Endodermal cell (in vitro differentiated cells): ENCODE measurements at regions not wholly inside any gene's neighbourhood (a gene's known extent, or its start where the extent isn't known, plus 50 kb on each side); places are given as distances from the start of the nearest gene placed in this dataset.
A peak's percentile ranks its signal among the peaks of the same experiment; 100 is the strongest.

Experiments used
- DNase-seq: peaks from one replicate; pipeline ENCODE4 v3.0.0-alpha.2; 2017
- H3K27ac ChIP-seq: 2 replicates; pipeline ENCODE4 v1.5.1; 2013; ENCODE audit warnings: mild to moderate bottlenecking, low read depth, low read length, moderate library complexity
- H3K27me3 ChIP-seq: 2 replicates; pipeline ENCODE4 v1.6.1; 2013; ENCODE audit warnings: mild to moderate bottlenecking, low read length, moderate library complexity; ENCODE audit not compliant: insufficient read depth, control insufficient read depth, poor library complexity, severe bottlenecking
- H3K36me3 ChIP-seq: 2 replicates; pipeline ENCODE4 v1.7.0; 2013; ENCODE audit warnings: mild to moderate bottlenecking, low read length, moderate library complexity; ENCODE audit not compliant: control insufficient read depth, insufficient read depth
- H3K4me1 ChIP-seq: one replicate; pipeline ENCODE4 v1.7.0; 2013; ENCODE audit warnings: low read length; ENCODE audit not compliant: control insufficient read depth, insufficient read depth
- H3K4me3 ChIP-seq: 2 replicates; pipeline ENCODE4 v1.5.1; 2013; ENCODE audit warnings: mild to moderate bottlenecking, low read length, moderate library complexity
- H3K9ac ChIP-seq: 2 replicates; pipeline ENCODE4 v1.6.1; 2013; ENCODE audit warnings: mild to moderate bottlenecking, low read length, moderate library complexity; ENCODE audit not compliant: poor library complexity, severe bottlenecking; ENCODE audit errors: extremely low read depth
- H3K9me3 ChIP-seq: 2 replicates; pipeline ENCODE4 v1.6.1; 2013; ENCODE audit warnings: mild to moderate bottlenecking, low read length, moderate library complexity; ENCODE audit not compliant: control insufficient read depth
- H3K27ac Mint-ChIP-seq: 2 replicates; pipeline ENCODE4 v1.8.0; 2020; ENCODE audit warnings: mixed read lengths
- H3K27me3 Mint-ChIP-seq: 2 replicates; pipeline ENCODE4 v1.8.0; 2021; ENCODE audit warnings: mild to moderate bottlenecking, mixed read lengths; ENCODE audit not compliant: insufficient read depth
- H3K36me3 Mint-ChIP-seq: 2 replicates; pipeline ENCODE4 v1.8.0; 2020; ENCODE audit warnings: low read depth, mixed read lengths
- H3K4me1 Mint-ChIP-seq: 2 replicates; pipeline ENCODE4 v1.8.0; 2020; ENCODE audit warnings: mixed read lengths
- H3K4me3 Mint-ChIP-seq: 2 replicates; pipeline ENCODE4 v1.8.0; 2020; ENCODE audit warnings: mild to moderate bottlenecking, moderate library complexity, mixed read lengths
- H3K9me3 Mint-ChIP-seq: 2 replicates; pipeline ENCODE4 v1.8.0; 2020; ENCODE audit warnings: mild to moderate bottlenecking, mixed read lengths
- whole genome bisulfite sequencing, 2 experiments: methylation state at CpG; one replicate each; pipeline versions ENCODE4 v1.1.5 to v1.1.7; 2013; ENCODE audit warnings: missing lambda C conversion rate in 2 of 2, mixed read lengths in 1 of 2; ENCODE audit not compliant: insufficient coverage in 1 of 2, insufficient read length in 1 of 2; 5-methylcytosine and 5-hydroxymethylcytosine counted together
- TF ChIP-seq, protein P1 (sequence below): fragments of 200-600 bp; sonication (generic); conservative IDR thresholded peaks from 2 replicates; pipeline ENCODE4 v1.5.0; 2021; ENCODE audit warnings: antibody characterized with exemption, mild to moderate bottlenecking

DNA sequence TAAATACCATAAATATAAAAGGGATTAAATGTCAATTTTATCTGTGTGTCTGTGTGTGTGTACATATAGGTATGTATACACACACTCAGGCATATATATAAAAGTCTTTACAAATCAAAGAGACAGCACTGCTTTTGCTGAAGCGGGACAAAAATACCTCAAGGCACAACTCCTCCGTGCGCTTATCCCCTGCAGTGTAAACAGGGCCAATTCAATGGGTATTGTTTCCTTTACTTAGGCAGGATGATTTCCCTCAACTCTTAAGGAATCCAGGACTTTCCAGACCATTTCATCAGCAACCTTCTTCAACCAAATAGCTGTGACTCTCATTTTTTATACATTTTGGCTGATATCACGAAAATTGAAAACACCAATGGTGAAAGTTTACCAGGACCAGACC lies 227.7 kb downstream of the CRPPA start:
- Histone ChIP-seq H3K27ac (no peak overlapping the region), H3K9me3 (no peaks in the 10 kb centered on the region), H3K36me3 (no peaks in the 10 kb centered on the region), H3K4me3 (peak overlapping the region; percentile 31), H3K9ac (no peak overlapping the region), H3K4me1 (no peaks in the 10 kb centered on the region), H3K27me3 (no peaks in the 10 kb centered on the region)
- TF ChIP-seq, protein P1, sequence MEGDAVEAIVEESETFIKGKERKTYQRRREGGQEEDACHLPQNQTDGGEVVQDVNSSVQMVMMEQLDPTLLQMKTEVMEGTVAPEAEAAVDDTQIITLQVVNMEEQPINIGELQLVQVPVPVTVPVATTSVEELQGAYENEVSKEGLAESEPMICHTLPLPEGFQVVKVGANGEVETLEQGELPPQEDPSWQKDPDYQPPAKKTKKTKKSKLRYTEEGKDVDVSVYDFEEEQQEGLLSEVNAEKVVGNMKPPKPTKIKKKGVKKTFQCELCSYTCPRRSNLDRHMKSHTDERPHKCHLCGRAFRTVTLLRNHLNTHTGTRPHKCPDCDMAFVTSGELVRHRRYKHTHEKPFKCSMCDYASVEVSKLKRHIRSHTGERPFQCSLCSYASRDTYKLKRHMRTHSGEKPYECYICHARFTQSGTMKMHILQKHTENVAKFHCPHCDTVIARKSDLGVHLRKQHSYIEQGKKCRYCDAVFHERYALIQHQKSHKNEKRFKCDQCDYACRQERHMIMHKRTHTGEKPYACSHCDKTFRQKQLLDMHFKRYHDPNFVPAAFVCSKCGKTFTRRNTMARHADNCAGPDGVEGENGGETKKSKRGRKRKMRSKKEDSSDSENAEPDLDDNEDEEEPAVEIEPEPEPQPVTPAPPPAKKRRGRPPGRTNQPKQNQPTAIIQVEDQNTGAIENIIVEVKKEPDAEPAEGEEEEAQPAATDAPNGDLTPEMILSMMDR, result no peak
- Mint-ChIP-seq H3K4me1 (peaks cover 31% of the 10 kb centered on the region), H3K36me3 (no peaks in the 10 kb centered on the region), H3K9me3 (no peaks in the 10 kb centered on the region), H3K27me3 (no peaks in the 10 kb centered on the region), H3K4me3 (no peak overlapping the region), H3K27ac (peak overlapping the region; percentile 48)
- 59 to 60% methylated on average over 3 to 4 of the region's 4 CpGs for WGBS, 2 experiments
- no peak for DNase-seq

DNA sequence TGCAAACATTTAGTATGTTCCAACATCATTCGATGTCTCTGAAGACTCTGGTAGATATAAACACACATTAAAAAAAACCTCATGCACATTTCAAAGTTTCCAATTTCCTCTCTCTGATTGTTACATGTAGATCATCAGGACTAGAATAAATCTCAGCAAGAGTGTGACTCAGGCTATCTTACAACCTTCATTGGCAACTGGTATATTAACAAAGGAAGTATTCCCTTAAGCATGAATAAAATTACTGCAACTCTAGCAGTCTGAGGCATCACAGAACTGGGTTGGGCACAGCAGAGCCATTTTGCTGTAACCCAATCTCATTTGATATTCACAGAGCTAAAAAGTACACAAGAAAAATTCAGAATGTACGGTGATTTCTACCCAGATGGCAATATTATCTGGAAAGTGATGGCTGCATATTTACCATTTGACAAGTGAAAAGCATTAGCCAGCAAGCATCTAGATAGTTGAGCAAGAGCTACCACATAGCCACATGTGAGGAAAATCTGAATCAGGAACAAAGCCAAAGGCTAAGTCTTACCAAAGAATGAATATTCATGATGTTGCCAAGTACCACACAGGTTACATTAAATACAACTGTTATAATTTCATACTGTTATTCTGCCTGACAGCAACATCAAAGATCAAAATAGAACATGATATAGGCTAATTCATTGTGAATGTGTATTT lies 232.2 kb downstream of the CRPPA start:
- no peak for DNase-seq
- Histone ChIP-seq H3K27ac (no peak overlapping the region), H3K9me3 (no peaks in the 10 kb centered on the region), H3K4me3 (no peak overlapping the region), H3K36me3 (no peaks in the 10 kb centered on the region), H3K27me3 (no peaks in the 10 kb centered on the region), H3K4me1 (no peaks in the 10 kb centered on the region), H3K9ac (no peak overlapping the region)
- Mint-ChIP-seq H3K27ac (no peak overlapping the region), H3K9me3 (no peaks in the 10 kb centered on the region), H3K27me3 (no peaks in the 10 kb centered on the region), H3K4me1 (peaks cover 8% of the 10 kb centered on the region), H3K36me3 (no peaks in the 10 kb centered on the region), H3K4me3 (no peak overlapping the region)
- WGBS, 2 experiments, result 83 to 93% methylated on average over 2 of the region's 2 CpGs
- TF ChIP-seq, protein P1, result no peak

DNA sequence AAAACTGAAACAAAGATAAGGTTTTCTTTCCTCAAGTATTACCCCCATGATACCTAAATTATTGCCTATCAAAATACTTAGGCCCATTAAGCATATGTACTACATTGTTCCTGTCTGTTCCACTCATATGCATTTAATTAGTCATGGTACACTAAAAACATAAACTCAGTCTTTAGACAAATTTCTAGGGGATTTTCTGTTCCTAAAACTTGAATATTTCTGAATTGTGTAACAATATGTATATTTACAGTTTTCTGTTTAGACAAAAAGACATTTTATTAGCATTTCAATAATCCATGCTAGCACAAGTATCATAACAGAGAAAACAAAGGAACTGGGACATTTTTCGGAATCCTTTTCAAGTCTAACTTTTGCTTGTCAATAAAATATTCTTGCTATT lies 234.2 kb downstream of the CRPPA start:
- no peak overlapping the region for H3K9ac ChIP-seq
- no peak overlapping the region for H3K4me3 Mint-ChIP-seq
- H3K4me3 ChIP-seq, result no peak overlapping the region
- no peaks in the 10 kb centered on the region for H3K36me3 ChIP-seq
- TF ChIP-seq, protein P1, result no peak
- no peak overlapping the region for H3K27ac ChIP-seq
- H3K4me1 Mint-ChIP-seq, result peaks cover 7% of the 10 kb centered on the region
- H3K9me3 ChIP-seq, result no peaks in the 10 kb centered on the region
- H3K27ac Mint-ChIP-seq, result no peak overlapping the region
- no peaks in the 10 kb centered on the region for H3K9me3 Mint-ChIP-seq
- WGBS, 2 experiments, result 85 to 100% methylated on average over 1 of the region's 1 CpG
- H3K27me3 Mint-ChIP-seq, result no peaks in the 10 kb centered on the region
- no peaks in the 10 kb centered on the region for H3K36me3 Mint-ChIP-seq
- DNase-seq, result no peak
- H3K27me3 ChIP-seq, result no peaks in the 10 kb centered on the region
- H3K4me1 ChIP-seq, result no peaks in the 10 kb centered on the region
